Vagina (tissue), 2 donors: ENCODE measurements at regions not wholly inside any gene's neighbourhood (a gene's known extent, or its start where the extent isn't known, plus 50 kb on each side); places are given as distances from the start of the nearest gene placed in this dataset.

ENCODE experiments used
- CTCF ChIP-seq, 3 experiments: fragments of 450-650 bp in 2 of 3; fragments of 200-600 bp in 1 of 3; sonication (generic) in 1 of 3; IDR thresholded peaks; one replicate each; pipeline ENCODE4 v1.5.1; 2017 to 2019; ENCODE audit warnings: antibody characterized with exemption in 3 of 3, mild to moderate bottlenecking in 2 of 3, moderate library complexity in 2 of 3
- POLR2A ChIP-seq, 2 donors: fragments of 450-650 bp; IDR thresholded peaks; one replicate each; pipeline ENCODE4 v1.6.1; 2017; ENCODE audit warnings: antibody characterized with exemption in 2 of 2, mild to moderate bottlenecking in 2 of 2, moderate library complexity in 2 of 2
- POLR2AphosphoS5 ChIP-seq, 2 donors: sonication (generic); formaldehyde crosslinking; IDR thresholded peaks; one replicate each; pipeline ENCODE4 v1.9.0; 2017; ENCODE audit warnings: antibody characterized with exemption in 2 of 2, mild to moderate bottlenecking in 2 of 2, low read depth in 1 of 2; ENCODE audit not compliant: insufficient read depth in 1 of 2

- TF ChIP-seq POLR2A (IDR thresholded peaks at IDR 0.05): no peak
- no peak for TF ChIP-seq CTCF (IDR thresholded peaks at IDR 0.05)
- no peak for TF ChIP-seq POLR2AphosphoS5 (IDR thresholded peaks at IDR 0.05; ENCODE audit: insufficient read depth in 1 of 2, low read depth in 1 of 2)
Observed at GRCh38 chr12:74722709-74723108, 185.1 kb downstream of the ATXN7L3B start.
